ENCODE measurements at regions not wholly inside any gene's neighbourhood (a gene's known extent, or its start where the extent isn't known, plus 50 kb on each side); places are given as distances from the start of the nearest gene placed in this dataset.

DNA sequence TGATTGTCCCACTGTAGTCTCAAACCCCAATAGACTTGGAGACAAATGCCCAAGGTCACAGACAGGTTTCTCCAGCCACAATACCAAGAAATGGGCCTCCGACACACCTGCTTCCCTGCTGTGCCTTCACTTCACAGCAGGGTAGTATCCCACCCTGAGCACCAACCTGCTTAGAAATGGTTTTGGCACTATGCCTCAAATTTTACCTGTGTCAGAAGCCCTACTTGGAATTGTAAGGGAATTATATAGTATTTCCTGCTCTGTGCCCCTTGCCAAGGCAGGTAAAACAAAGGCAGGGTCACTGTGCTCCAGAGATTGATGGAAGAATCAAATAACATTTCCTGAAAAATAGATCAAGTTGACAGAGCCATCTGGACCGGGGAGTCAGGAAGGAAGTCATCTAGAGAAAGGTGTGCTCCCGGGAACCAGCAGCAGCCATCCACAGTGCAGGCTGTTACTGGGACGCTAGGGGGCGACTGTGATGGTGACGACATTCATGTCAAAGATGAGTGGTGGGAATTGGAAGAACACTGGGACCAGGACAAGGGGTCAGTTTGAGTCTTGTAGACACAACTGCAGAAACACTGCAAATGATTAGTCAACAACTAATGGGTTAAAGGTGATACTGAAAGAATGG is 117.8 kb upstream of the AKR1E2 start:
- no peak overlapping the region for H3K27ac ChIP-seq
- WGBS, 2 donors, result 44 to 48% methylated on average over 6 of the region's 6 CpGs
- no peak overlapping the region for H3K4me3 ChIP-seq
- ATAC-seq, result no peak
- H3K36me3 ChIP-seq, result no peaks in the 10 kb centered on the region
- H3K27me3 ChIP-seq, result no peaks in the 10 kb centered on the region
- H3K9me3 ChIP-seq, result no peaks in the 10 kb centered on the region
- FAIRE-seq, result no peak
- peak in 1 of 6 donors; percentile 14 for DNase-seq
- TF ChIP-seq, protein P1, sequence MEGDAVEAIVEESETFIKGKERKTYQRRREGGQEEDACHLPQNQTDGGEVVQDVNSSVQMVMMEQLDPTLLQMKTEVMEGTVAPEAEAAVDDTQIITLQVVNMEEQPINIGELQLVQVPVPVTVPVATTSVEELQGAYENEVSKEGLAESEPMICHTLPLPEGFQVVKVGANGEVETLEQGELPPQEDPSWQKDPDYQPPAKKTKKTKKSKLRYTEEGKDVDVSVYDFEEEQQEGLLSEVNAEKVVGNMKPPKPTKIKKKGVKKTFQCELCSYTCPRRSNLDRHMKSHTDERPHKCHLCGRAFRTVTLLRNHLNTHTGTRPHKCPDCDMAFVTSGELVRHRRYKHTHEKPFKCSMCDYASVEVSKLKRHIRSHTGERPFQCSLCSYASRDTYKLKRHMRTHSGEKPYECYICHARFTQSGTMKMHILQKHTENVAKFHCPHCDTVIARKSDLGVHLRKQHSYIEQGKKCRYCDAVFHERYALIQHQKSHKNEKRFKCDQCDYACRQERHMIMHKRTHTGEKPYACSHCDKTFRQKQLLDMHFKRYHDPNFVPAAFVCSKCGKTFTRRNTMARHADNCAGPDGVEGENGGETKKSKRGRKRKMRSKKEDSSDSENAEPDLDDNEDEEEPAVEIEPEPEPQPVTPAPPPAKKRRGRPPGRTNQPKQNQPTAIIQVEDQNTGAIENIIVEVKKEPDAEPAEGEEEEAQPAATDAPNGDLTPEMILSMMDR (IDR thresholded peaks at IDR 0.05), result no peak
- no peaks in the 10 kb centered on the region for H3K4me1 ChIP-seq
- intact Hi-C loops (cut with DNase I), result no loop called here

GRCh38 chr10:4707221-4707620 is 118.8 kb upstream of the AKR1E2 start:
- H3K27me3 ChIP-seq, result no peaks in the 10 kb centered on the region
- TF ChIP-seq, protein P1 (IDR thresholded peaks at IDR 0.05), result no peak
- FAIRE-seq, result no peak
- no peak overlapping the region for H3K4me3 ChIP-seq
- H3K27ac ChIP-seq, result no peak overlapping the region
- H3K36me3 ChIP-seq, result no peaks in the 10 kb centered on the region
- 56 to 79% methylated on average over 2 of the region's 2 CpGs for WGBS, 2 donors
- no peaks in the 10 kb centered on the region for H3K9me3 ChIP-seq
- no peak for DNase-seq
- no peaks in the 10 kb centered on the region for H3K4me1 ChIP-seq
- ATAC-seq, result no peak
- intact Hi-C loops (cut with DNase I), result no loop called here

GRCh38 chr10:4704034-4704545 is 121.9 kb upstream of the AKR1E2 start:
- Histone ChIP-seq H3K27me3 (no peaks in the 10 kb centered on the region), H3K27ac (no peak overlapping the region), H3K4me1 (no peaks in the 10 kb centered on the region), H3K9me3 (no peaks in the 10 kb centered on the region), H3K36me3 (no peaks in the 10 kb centered on the region), H3K4me3 (no peak overlapping the region)
- DNase-seq, result no peak
- TF ChIP-seq, protein P1 (IDR thresholded peaks at IDR 0.05), result no peak
- intact Hi-C loops (cut with DNase I), result no loop called here
- 27 to 67% methylated on average over 2 of the region's 2 CpGs for WGBS, 2 donors
- ATAC-seq, result peak in 3 of 4 donors; percentile 47 to 80 (median 78)
- FAIRE-seq, result no peak

- Histone ChIP-seq H3K36me3 (no peaks in the 10 kb centered on the region), H3K9me3 (no peaks in the 10 kb centered on the region), H3K27ac (no peak overlapping the region), H3K27me3 (no peaks in the 10 kb centered on the region), H3K4me3 (no peak overlapping the region), H3K4me1 (no peaks in the 10 kb centered on the region)
- intact Hi-C loops (cut with DNase I), result no loop called here
- DNase-seq (no peak), ATAC-seq (no peak), FAIRE-seq (no peak)
- 65 to 71% methylated on average over 4 of the region's 4 CpGs for WGBS, 2 donors
- TF ChIP-seq, protein P1 (IDR thresholded peaks at IDR 0.05), result no peak
Measured at GRCh38 chr10:4701016-4701415, 125.0 kb upstream of the AKR1E2 start.

DNA sequence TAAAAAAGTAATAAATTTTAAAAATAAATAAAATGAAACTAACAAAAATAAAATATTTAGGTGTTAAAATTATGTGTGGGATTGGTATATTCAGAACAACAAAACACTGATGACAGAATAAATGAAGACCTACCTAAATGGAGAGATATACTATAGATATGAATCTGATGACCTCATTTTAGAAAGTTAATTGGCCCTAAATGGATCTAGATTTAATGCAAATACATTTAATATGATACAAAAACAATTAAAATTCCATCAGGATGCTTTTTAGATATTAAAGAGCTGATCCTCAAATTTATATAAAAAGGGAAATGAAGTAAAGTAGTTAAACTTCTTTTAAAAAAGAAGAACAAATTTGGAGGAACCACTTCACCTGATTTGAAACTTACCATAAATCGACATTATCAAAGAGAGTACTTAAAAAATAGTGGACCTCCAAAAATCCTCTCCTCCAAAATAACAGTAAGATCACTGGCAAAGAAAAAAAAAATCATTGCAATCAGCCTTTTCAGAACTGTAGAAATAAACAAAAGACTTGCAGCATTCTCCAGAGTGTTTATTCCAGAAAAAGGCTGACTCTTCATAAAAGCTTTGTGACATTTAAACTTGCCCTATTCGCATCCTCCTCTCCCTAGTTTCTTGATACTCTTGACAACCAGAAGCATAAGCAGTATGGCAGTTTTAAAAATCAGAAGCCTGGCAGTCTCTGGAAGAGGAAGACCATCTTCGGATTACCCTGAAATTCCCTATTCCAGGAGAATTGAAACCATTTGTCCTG is 125.9 kb upstream of the AKR1E2 start:
- no peaks in the 10 kb centered on the region for H3K9me3 ChIP-seq
- DNase-seq (no peak), FAIRE-seq (peak; percentile 89), ATAC-seq (no peak)
- H3K4me1 ChIP-seq, result no peaks in the 10 kb centered on the region
- H3K4me3 ChIP-seq, result no peak overlapping the region
- no peaks in the 10 kb centered on the region for H3K36me3 ChIP-seq
- 81 to 87% methylated on average over 3 of the region's 3 CpGs for WGBS, 2 donors
- TF ChIP-seq, protein P1 (IDR thresholded peaks at IDR 0.05), result no peak
- no peaks in the 10 kb centered on the region for H3K27me3 ChIP-seq
- intact Hi-C loops (cut with DNase I), result no loop called here
- no peak overlapping the region for H3K27ac ChIP-seq

Measured in pancreas (tissue), 10 donors.